Prostate gland (tissue), 2 donors: ENCODE measurements at regions not wholly inside any gene's neighbourhood (a gene's known extent, or its start where the extent isn't known, plus 50 kb on each side); places are given as distances from the start of the nearest gene placed in this dataset.

Experiments used
- DNase-seq: peaks from one replicate; pipeline ENCODE4 v3.0.0-alpha.2; 2019; ENCODE audit warnings: low spot score
- H3K27ac ChIP-seq, 2 donors: fragments of 200-600 bp; sonication (generic); 2 replicates each; pipeline ENCODE4 v1.5.1; 2017 to 2019
- H3K27me3 ChIP-seq: fragments of 200-600 bp; sonication (generic); replicated peaks from 2 replicates; pipeline ENCODE4 v1.5.1; 2019; ENCODE audit not compliant: insufficient read depth
- H3K36me3 ChIP-seq, 2 donors: fragments of 200-600 bp; sonication (generic); 1 replicate in 1 of 2; 2 replicates in 1 of 2; pipeline versions ENCODE4 v1.5.1 to v1.8.1; 2017 to 2019
- H3K4me1 ChIP-seq: fragments of 200-600 bp; sonication (generic); replicated peaks from 2 replicates; pipeline ENCODE4 v1.5.1; 2019
- H3K4me3 ChIP-seq, 2 donors: fragments of 200-600 bp; sonication (generic); 2 replicates each; pipeline ENCODE4 v1.5.1; 2017 to 2019
- H3K9me3 ChIP-seq: fragments of 200-600 bp; sonication (generic); 2 replicates; pipeline ENCODE4 v1.5.1; 2017
- POLR2A ChIP-seq: fragments of 450-650 bp; IDR thresholded peaks from one replicate; pipeline ENCODE4 v1.6.1; 2016; ENCODE audit warnings: antibody characterized with exemption, mild to moderate bottlenecking
- POLR2AphosphoS5 ChIP-seq: sonication (generic); formaldehyde crosslinking; IDR thresholded peaks from one replicate; pipeline ENCODE4 v1.6.1; 2017; ENCODE audit warnings: antibody characterized with exemption
- WGBS: methylation state at CpG from one replicate; pipeline ENCODE4 v1.1.5; 2018; 5-methylcytosine and 5-hydroxymethylcytosine counted together
- intact Hi-C: fragments of 100-400 bp; cut with DNase I; formaldehyde crosslinking; loops from one replicate; pipeline ENCODE4 v1.14.2; 2022
- TF ChIP-seq, protein P1 (sequence below), 4 experiments: fragments of 200-600 bp in 2 of 4; fragments of 450-650 bp in 2 of 4; sonication (generic) in 2 of 4; IDR thresholded peaks; 1 replicate in 3 of 4; 2 replicates in 1 of 4; pipeline ENCODE4 v1.5.1; 2016 to 2019; ENCODE audit warnings: antibody characterized with exemption in 4 of 4, mild to moderate bottlenecking in 2 of 4, moderate library complexity in 2 of 4

DNA sequence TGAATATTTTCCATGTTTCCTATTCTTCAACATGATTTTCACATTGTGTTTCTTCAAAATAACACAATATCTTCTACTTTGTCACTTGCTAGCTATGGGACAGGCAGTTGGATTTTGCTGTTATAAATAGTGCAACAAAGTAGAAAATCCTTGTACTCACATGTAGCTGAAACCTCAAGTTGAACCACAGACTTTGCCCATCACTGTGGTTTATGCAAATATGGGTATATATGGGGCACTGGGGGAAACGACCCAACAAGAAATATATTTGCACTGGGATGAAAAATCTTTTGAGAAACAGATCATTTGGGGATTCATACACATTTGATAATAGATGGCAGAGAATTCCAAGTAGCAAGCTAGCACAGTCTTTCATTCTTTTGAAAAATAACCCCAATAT lies 486.3 kb upstream of the MAP2 start:
- Histone ChIP-seq H3K27me3 (no peaks in the 10 kb centered on the region), H3K36me3 (no peaks in the 10 kb centered on the region), H3K9me3 (no peaks in the 10 kb centered on the region), H3K4me3 (no peak overlapping the region), H3K27ac (no peak overlapping the region), H3K4me1 (no peaks in the 10 kb centered on the region)
- intact Hi-C loops, result no loop called here
- WGBS, result 61% methylated on average over 1 of the region's 1 CpG
- TF ChIP-seq, protein P1, sequence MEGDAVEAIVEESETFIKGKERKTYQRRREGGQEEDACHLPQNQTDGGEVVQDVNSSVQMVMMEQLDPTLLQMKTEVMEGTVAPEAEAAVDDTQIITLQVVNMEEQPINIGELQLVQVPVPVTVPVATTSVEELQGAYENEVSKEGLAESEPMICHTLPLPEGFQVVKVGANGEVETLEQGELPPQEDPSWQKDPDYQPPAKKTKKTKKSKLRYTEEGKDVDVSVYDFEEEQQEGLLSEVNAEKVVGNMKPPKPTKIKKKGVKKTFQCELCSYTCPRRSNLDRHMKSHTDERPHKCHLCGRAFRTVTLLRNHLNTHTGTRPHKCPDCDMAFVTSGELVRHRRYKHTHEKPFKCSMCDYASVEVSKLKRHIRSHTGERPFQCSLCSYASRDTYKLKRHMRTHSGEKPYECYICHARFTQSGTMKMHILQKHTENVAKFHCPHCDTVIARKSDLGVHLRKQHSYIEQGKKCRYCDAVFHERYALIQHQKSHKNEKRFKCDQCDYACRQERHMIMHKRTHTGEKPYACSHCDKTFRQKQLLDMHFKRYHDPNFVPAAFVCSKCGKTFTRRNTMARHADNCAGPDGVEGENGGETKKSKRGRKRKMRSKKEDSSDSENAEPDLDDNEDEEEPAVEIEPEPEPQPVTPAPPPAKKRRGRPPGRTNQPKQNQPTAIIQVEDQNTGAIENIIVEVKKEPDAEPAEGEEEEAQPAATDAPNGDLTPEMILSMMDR (IDR thresholded peaks at IDR 0.05), result no peak
- no peak for TF ChIP-seq POLR2A
- TF ChIP-seq POLR2AphosphoS5, result no peak
- no peak for DNase-seq

DNA sequence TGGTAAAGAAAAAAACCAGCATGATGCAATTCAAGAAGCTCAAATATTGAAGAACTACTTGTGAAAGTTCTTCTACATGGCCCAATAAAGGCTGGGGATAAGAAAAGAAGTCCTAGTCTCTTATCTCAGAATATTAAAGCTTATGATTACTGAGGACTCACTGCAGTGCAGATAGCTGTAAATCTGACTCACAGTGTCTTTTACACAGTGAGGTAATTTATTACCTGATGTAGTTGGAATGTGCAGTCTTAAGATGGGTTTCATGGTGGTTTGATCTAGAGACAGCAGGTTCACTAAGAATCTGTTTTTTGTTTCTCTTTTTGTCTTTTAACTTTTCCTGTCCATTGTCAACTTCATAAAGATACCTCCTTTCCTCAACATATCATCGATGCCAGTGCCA lies 484.0 kb upstream of the MAP2 start:
- TF ChIP-seq POLR2AphosphoS5 (no peak), POLR2A (no peak)
- TF ChIP-seq, protein P1 (IDR thresholded peaks at IDR 0.05), result no peak
- Histone ChIP-seq H3K4me1 (no peaks in the 10 kb centered on the region), H3K9me3 (no peaks in the 10 kb centered on the region), H3K27ac (no peak overlapping the region), H3K27me3 (no peaks in the 10 kb centered on the region), H3K4me3 (no peak overlapping the region), H3K36me3 (no peaks in the 10 kb centered on the region)
- DNase-seq, result no peak
- intact Hi-C loops, result no loop called here
- 77% methylated on average over 1 of the region's 1 CpG for WGBS

DNA sequence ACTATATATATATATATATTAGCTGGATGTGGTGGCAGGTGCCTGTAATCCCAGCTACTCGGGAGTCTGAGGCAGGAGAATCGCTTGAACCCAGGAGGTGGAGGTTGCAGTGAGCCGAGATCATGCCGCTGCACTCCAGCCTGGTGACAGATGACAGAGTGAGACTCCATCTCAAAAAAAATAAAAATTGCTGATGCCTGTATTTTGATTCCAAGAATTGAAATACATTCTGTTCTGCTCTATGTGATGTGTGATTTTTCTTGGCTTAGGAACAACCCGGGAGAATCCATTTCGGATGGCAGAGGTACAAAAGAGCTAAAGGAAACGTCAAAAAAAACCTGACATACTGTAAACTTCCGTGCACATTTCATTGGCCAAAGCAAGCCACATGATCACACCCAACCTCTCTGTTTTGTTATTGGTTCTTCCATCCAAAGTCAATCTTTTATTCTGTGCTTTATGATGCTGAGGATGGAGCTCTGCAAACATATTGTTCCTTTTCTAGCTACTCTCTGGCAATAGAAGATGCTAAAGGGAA lies 478.1 kb upstream of the MAP2 start:
- no peak overlapping the region for H3K4me3 ChIP-seq
- DNase-seq, result no peak
- no peaks in the 10 kb centered on the region for H3K4me1 ChIP-seq
- WGBS, result 73% methylated on average over 8 of the region's 8 CpGs
- no peak overlapping the region for H3K27ac ChIP-seq
- no peaks in the 10 kb centered on the region for H3K36me3 ChIP-seq
- intact Hi-C loops, result no loop called here
- no peaks in the 10 kb centered on the region for H3K27me3 ChIP-seq
- no peaks in the 10 kb centered on the region for H3K9me3 ChIP-seq
- TF ChIP-seq POLR2A (no peak), POLR2AphosphoS5 (no peak)
- TF ChIP-seq, protein P1 (IDR thresholded peaks at IDR 0.05), result no peak

DNA sequence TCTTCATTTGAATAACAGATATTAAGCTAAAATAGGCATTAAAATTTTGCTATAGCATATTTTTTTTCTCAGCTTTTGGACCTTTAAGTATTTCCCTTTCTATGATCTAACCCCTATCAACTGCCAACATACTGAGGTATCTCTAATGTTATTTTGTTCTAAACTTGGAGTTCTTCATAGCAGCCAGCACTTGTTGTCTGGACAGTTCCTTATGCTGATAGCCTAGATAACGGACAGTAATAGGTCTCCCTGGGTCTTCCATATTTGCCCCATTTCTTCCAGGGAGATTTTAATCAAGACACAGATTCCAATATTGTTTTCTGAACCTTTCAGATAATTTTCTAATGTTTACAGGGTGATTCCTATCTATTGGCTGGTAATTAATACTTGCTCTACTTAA lies 475.8 kb upstream of the MAP2 start:
- no peak for DNase-seq
- Histone ChIP-seq H3K27ac (no peak overlapping the region), H3K36me3 (no peaks in the 10 kb centered on the region), H3K4me1 (no peaks in the 10 kb centered on the region), H3K9me3 (no peaks in the 10 kb centered on the region), H3K4me3 (no peak overlapping the region), H3K27me3 (no peaks in the 10 kb centered on the region)
- TF ChIP-seq, protein P1 (IDR thresholded peaks at IDR 0.05), result no peak
- TF ChIP-seq POLR2AphosphoS5 (no peak), POLR2A (no peak)
- WGBS, result 39% methylated on average over 1 of the region's 1 CpG
- intact Hi-C loops, result no loop called here

DNA sequence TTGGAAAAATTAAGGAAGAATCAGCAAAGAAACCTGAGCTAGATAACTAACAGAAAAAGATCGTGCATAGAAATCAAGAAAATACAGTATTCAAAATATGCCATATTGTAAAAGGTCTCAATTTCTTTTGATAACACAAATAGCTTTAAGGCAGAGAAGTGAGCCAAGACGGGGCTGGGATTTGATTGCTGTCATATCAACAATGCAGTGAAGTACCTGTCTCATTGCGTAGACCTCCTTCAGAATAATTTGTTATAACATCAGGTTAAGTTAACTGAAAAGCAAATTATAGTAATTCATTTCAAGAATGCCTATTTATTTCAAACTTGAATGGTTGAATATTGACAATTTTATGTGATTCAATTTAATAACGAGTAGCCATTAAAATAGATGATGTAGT lies 453.8 kb upstream of the MAP2 start:
- no peaks in the 10 kb centered on the region for H3K4me1 ChIP-seq
- H3K27me3 ChIP-seq, result no peaks in the 10 kb centered on the region
- no peaks in the 10 kb centered on the region for H3K9me3 ChIP-seq
- H3K27ac ChIP-seq, result no peak overlapping the region
- 93% methylated on average over 4 of the region's 4 CpGs for WGBS
- no peak overlapping the region for H3K4me3 ChIP-seq
- no peak for TF ChIP-seq POLR2AphosphoS5
- no peak for TF ChIP-seq POLR2A
- TF ChIP-seq, protein P1 (IDR thresholded peaks at IDR 0.05), result no peak
- no peak for DNase-seq
- intact Hi-C loops, result no loop called here
- H3K36me3 ChIP-seq, result no peaks in the 10 kb centered on the region
